Osteoblast (primary cell): ENCODE measurements at regions not wholly inside any gene's neighbourhood (a gene's known extent, or its start where the extent isn't known, plus 50 kb on each side); places are given as distances from the start of the nearest gene placed in this dataset.

Source experiments
- DNase-seq: peaks from one replicate; pipeline ENCODE4 v3.0.0; 2011; ENCODE audit warnings: low spot score, mixed read lengths; ENCODE audit not compliant: insufficient read length; ENCODE audit errors: missing footprints
- H2AFZ ChIP-seq: 2 replicates; pipeline ENCODE4 v1.6.0; 2011; ENCODE audit warnings: mild to moderate bottlenecking, low read length
- H3K27ac ChIP-seq: 2 replicates; pipeline ENCODE4 v1.5.1; 2011; ENCODE audit warnings: mild to moderate bottlenecking, low read depth, low read length, moderate library complexity
- H3K27me3 ChIP-seq: 2 replicates; pipeline ENCODE4 v1.6.0; 2012; ENCODE audit warnings: mild to moderate bottlenecking, control low read depth, inconsistent platforms, low read length, moderate library complexity; ENCODE audit not compliant: insufficient read depth
- H3K36me3 ChIP-seq: 2 replicates; pipeline ENCODE4 v1.5.1; 2011; ENCODE audit warnings: mild to moderate bottlenecking, low read length, control low read depth, moderate library complexity; ENCODE audit not compliant: insufficient read depth
- H3K4me1 ChIP-seq: 2 replicates; pipeline ENCODE4 v1.5.1; 2011; ENCODE audit warnings: mild to moderate bottlenecking, low read length, control low read depth, moderate library complexity; ENCODE audit not compliant: insufficient read depth
- H3K4me2 ChIP-seq: 2 replicates; pipeline ENCODE4 v1.6.0; 2011; ENCODE audit warnings: mild to moderate bottlenecking, low read length; ENCODE audit not compliant: insufficient read depth
- H3K4me3 ChIP-seq: fragments of 200-600 bp; sonication (generic); 3 replicates; pipeline ENCODE4 v1.5.1; 2012; ENCODE audit warnings: mild to moderate bottlenecking, low read length, inconsistent platforms; ENCODE audit not compliant: insufficient read depth
- H3K79me2 ChIP-seq: 2 replicates; pipeline ENCODE4 v1.6.0; 2012; ENCODE audit warnings: mild to moderate bottlenecking, low read length, control low read depth, inconsistent platforms; ENCODE audit not compliant: insufficient read depth
- H3K9me3 ChIP-seq: 2 replicates; pipeline ENCODE4 v1.5.1; 2011; ENCODE audit warnings: low read depth, low read length, control low read depth
- H4K20me1 ChIP-seq: 2 replicates; pipeline ENCODE4 v1.6.0; 2012; ENCODE audit warnings: mild to moderate bottlenecking, low read length, control low read depth; ENCODE audit not compliant: insufficient read depth
- TF ChIP-seq, protein P1 (sequence below): IDR thresholded peaks from 2 replicates; pipeline ENCODE4 v1.5.1; 2011; ENCODE audit warnings: mild to moderate bottlenecking, low read depth, low read length, moderate library complexity; ENCODE audit errors: extremely low read depth

DNA sequence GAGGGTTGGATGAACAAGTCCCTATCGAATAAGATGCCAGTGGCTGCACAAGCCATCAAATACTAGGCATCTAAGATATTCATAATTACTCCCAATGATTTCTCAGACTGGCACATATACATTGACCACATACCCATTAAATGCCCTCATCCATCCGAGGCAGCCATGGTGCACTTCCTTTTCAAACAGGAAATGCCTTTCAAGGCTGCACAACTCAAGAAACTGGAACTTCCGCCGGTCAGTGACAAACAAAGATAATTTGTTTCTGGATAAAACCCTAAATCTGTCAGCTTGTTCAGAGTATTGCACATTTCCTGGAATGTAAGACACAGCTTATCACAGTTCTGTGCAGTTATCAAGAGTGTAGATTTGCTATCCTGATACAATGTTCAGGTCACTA lies 203.7 kb downstream of the RMST start:
- Histone ChIP-seq H3K27me3 (no peaks in the 10 kb centered on the region), H3K4me2 (no peak overlapping the region), H3K79me2 (no peaks in the 10 kb centered on the region), H4K20me1 (no peaks in the 10 kb centered on the region), H3K27ac (no peak overlapping the region), H3K36me3 (no peaks in the 10 kb centered on the region), H3K4me1 (no peaks in the 10 kb centered on the region), H3K9me3 (peaks cover 4% of the 10 kb centered on the region), H2AFZ (no peak overlapping the region), H3K4me3 (no peak overlapping the region)
- DNase-seq = no peak
- TF ChIP-seq, protein P1, sequence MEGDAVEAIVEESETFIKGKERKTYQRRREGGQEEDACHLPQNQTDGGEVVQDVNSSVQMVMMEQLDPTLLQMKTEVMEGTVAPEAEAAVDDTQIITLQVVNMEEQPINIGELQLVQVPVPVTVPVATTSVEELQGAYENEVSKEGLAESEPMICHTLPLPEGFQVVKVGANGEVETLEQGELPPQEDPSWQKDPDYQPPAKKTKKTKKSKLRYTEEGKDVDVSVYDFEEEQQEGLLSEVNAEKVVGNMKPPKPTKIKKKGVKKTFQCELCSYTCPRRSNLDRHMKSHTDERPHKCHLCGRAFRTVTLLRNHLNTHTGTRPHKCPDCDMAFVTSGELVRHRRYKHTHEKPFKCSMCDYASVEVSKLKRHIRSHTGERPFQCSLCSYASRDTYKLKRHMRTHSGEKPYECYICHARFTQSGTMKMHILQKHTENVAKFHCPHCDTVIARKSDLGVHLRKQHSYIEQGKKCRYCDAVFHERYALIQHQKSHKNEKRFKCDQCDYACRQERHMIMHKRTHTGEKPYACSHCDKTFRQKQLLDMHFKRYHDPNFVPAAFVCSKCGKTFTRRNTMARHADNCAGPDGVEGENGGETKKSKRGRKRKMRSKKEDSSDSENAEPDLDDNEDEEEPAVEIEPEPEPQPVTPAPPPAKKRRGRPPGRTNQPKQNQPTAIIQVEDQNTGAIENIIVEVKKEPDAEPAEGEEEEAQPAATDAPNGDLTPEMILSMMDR = no peak

DNA sequence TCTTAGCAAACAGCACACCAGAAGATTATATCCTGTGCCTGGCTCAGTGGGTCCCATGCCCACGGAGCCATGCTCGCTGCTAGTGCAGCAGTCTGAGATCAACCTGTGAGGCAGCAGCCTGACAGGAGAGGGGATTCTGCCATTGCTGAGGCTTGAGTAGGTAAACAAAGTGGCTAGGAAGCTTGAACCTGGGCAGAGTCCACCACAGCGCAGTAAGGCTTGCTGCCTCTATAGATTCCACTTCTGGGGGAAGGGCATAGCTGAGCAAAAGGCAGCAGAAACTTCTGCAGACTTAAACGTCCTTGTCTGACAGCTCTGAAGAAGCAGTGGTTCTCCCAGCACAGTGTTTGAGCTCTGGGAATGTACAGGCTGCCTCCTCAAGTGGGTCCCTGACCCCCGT lies 210.3 kb downstream of the RMST start:
- no peaks in the 10 kb centered on the region for H3K79me2 ChIP-seq
- H2AFZ ChIP-seq = no peak overlapping the region
- no peaks in the 10 kb centered on the region for H4K20me1 ChIP-seq
- H3K4me1 ChIP-seq = no peaks in the 10 kb centered on the region
- no peaks in the 10 kb centered on the region for H3K27me3 ChIP-seq
- DNase-seq = no peak
- TF ChIP-seq, protein P1 = no peak
- H3K4me2 ChIP-seq = no peak overlapping the region
- H3K27ac ChIP-seq = no peak overlapping the region
- no peak overlapping the region for H3K4me3 ChIP-seq
- no peaks in the 10 kb centered on the region for H3K36me3 ChIP-seq
- no peaks in the 10 kb centered on the region for H3K9me3 ChIP-seq

DNA sequence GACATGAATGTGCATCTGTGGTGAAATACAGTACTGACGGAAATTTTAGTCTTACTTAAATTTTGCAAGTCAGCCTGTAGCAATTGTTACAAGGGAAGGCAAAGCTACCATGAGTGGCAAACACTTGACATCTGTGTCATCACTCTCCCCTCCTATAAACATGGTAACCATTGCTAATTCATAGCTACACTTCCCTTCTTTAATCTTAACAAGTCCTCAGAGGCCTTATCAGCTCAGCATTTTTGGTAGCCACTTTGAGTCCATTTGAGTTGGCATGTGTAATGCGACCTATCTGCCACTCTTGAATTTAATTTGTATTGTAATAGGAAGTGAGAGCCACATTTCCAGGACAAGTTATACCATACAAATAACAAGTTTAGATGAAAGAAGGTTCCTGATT lies 218.1 kb downstream of the RMST start:
- TF ChIP-seq, protein P1 = no peak
- no peak overlapping the region for H2AFZ ChIP-seq
- no peaks in the 10 kb centered on the region for H4K20me1 ChIP-seq

DNA sequence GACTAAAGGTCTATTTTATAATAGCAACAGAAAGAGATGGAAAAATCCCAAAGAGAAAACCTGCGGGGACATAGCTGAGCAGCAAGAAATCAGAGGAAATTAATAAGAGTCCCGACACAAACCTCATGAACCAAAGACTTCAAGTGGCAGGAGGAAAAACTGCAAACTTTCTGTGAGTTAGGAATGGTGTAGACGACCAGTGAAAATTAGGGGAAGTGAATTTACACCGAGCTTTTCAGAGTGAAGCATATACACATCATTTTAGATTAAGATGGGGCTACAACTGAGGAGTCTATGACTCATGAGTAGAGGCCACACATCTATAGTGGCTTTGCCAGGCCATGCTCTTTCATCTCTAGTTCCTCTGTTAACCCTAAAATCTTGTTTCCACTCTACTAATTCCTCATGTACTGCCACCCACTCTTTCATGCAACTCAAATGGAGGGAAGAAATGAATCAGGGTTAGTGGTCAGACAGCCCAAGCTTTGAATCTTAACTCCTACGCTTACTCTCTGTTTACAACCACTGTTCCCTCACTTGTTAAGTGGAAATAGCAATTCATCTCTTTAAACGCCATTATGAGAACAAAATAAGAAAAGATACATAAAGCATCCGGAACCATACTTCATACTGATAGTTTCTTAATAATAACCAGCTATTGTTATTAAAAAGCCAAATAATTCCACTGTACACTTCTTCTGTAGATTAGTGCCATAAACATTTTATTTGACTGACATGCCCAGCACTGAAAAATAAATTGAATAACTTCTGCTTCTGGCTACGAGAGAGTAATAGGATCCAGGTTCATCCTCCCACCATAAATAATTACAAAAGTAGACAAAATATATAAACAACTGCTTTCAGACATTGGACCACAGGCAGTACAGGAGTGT lies 219.3 kb downstream of the RMST start:
- H3K9me3 ChIP-seq = peaks cover 2% of the 10 kb centered on the region
- no peak for DNase-seq
- H3K4me1 ChIP-seq = no peaks in the 10 kb centered on the region
- no peaks in the 10 kb centered on the region for H3K79me2 ChIP-seq
- no peaks in the 10 kb centered on the region for H3K27me3 ChIP-seq
- H3K36me3 ChIP-seq = no peaks in the 10 kb centered on the region
- H3K4me3 ChIP-seq = no peak overlapping the region
- H3K4me2 ChIP-seq = no peak overlapping the region
- no peaks in the 10 kb centered on the region for H4K20me1 ChIP-seq
- H3K27ac ChIP-seq = no peak overlapping the region
- no peak overlapping the region for H2AFZ ChIP-seq
- TF ChIP-seq, protein P1 = no peak

More for the DNA sequence above, 218.1 kb downstream of the RMST start:
- Histone ChIP-seq H3K4me2 (no peak overlapping the region), H3K9me3 (peaks cover 2% of the 10 kb centered on the region), H3K4me3 (no peak overlapping the region), H3K36me3 (no peaks in the 10 kb centered on the region), H3K4me1 (no peaks in the 10 kb centered on the region), H3K79me2 (no peaks in the 10 kb centered on the region), H3K27me3 (no peaks in the 10 kb centered on the region), H3K27ac (no peak overlapping the region)
- DNase-seq = no peak
